ENCODE measurements at regions not wholly inside any gene's neighbourhood (a gene's known extent, or its start where the extent isn't known, plus 50 kb on each side); places are given as distances from the start of the nearest gene placed in this dataset.

- TF ChIP-seq CTCF (conservative IDR thresholded peaks at IDR 0.05): no peak
- no peak for TF ChIP-seq ZFX (IDR thresholded peaks at IDR 0.05)
- H3K27ac ChIP-seq: no peak overlapping the region
These were observed 735.4 kb downstream of the CBLN4 start for GRCh38 chr20:55269913-55270312.

DNA sequence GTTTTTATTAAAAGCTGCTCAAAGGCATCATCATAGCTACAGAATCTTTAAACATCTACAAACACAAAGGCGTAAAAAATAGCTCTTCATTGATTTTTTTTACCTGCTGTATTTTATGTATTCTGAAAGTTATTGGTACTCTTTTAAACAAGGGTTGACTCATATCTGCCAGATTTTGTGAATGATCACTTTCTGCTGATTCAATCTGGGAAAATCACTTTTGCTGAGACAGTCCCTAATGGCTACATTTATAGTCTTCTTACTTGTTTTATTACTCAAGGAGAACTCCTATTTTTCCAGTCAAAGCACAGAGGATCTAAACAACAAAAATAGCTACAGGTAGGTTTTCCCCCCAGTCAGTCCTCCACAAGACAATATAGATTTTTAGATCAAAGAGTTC, 739.0 kb downstream of the CBLN4 start:
- no peak for TF ChIP-seq ZFX (IDR thresholded peaks at IDR 0.05)
- no peak for TF ChIP-seq CTCF (conservative IDR thresholded peaks at IDR 0.05)
- no peak overlapping the region for H3K27ac ChIP-seq

DNA sequence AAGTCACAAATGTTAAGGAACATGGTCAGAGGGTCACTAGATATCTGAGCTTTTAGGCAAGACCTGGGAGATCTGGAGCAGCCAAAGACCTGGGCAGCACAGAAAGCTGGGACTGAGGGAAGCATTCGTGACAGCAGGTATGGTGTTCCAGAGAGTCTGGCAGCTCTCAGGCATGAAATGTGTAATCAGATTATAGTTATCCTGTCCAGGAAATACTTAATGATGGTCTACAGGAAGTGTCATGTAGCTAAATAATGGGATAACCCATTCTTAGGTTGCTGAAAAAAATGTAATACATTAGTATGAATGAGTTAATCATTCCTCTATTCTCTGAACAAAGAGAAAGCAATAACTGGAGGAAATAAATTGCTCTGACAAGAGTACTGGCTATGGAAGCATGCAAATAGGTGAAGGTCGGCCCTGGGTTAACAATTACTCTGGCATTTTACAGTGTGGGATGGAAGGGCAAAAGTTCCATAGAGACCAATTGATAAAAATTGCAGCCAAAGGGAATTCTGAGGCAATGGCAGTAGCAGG, 740.5 kb downstream of the CBLN4 start:
- TF ChIP-seq CTCF (conservative IDR thresholded peaks at IDR 0.05) (no peak), ZFX (IDR thresholded peaks at IDR 0.05) (no peak)
- no peak overlapping the region for H3K27ac ChIP-seq

DNA sequence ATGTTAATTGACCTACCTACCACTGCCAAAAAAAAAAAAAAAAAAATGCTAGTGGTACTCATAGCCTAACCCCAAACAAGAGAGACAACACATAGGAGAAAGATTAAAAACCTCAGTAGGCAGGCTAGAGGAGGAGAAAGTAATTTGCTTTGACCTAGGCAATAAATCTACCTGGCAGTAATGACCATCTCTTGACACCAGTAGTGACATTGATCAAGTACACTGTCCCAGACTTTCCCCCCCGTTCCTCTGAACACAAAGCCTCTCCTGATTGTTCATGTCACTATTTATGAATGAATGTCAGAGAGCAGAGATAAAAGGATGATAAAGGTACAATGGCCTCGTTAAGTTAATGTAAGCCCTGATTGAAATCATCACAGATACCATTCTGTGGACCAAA, 746.8 kb downstream of the CBLN4 start:
- no peak for TF ChIP-seq CTCF (conservative IDR thresholded peaks at IDR 0.05)
- no peak for TF ChIP-seq ZFX (IDR thresholded peaks at IDR 0.05)
- H3K27ac ChIP-seq: no peak overlapping the region

DNA sequence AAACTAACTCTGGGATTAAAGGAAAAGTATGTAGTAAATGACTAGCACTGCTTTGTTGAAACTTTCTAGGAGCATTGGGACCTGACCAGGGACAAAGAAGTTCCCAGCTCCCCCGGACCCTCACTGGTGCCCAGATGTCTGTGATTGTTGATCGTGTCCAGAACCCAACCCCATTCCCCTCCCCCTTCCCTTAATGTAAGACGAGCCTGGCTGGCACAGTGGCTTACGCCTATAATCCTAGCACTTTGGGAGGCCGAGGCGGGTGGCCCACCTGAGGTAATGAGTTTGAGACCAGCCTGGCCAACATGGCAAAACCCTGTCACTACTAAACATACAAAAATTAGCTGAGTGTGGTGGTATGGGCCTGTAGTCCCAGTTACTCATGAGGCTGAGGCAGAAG, 750.3 kb downstream of the CBLN4 start:
- TF ChIP-seq CTCF (conservative IDR thresholded peaks at IDR 0.05) (no peak), ZFX (IDR thresholded peaks at IDR 0.05) (no peak)
- H3K27ac ChIP-seq: no peak overlapping the region

- no peak for TF ChIP-seq CTCF (conservative IDR thresholded peaks at IDR 0.05)
- no peak for TF ChIP-seq ZFX (IDR thresholded peaks at IDR 0.05)
- H3K27ac ChIP-seq: no peak overlapping the region
These were observed 751.5 kb downstream of the CBLN4 start for GRCh38 chr20:55253781-55254180.

DNA sequence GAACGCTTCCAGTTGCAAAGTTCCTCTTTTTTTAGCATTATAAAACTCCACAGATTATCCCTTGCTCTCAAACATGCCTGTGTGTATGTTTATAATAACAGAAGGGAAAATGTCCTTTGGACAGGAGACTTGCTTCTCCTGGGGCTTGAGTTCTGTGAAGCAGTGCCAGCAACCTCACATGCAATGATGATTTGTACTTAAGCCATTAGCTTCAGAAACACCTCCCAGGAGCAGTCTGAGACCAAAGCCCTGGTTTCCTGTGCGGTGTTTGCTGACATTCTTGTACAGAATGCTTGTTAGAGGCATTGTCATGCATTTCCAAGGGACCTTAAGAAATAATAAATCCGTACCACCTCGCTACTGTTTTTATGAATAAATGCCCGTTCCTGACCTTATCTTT, 752.8 kb downstream of the CBLN4 start:
- no peak overlapping the region for H3K27ac ChIP-seq
- TF ChIP-seq ZFX (IDR thresholded peaks at IDR 0.05) (no peak), CTCF (conservative IDR thresholded peaks at IDR 0.05) (no peak)
